Activated naive CD4-positive, alpha-beta T cell treated with anti-CD3 and anti-CD28 coated beads, Interleukin-2, amount 10 ng/mL, durations not matched to agents 7 days and 5 days (primary cell): ENCODE measurements at regions not wholly inside any gene's neighbourhood (a gene's known extent, or its start where the extent isn't known, plus 50 kb on each side); places are given as distances from the start of the nearest gene placed in this dataset.

ENCODE experiments used
- CTCF ChIA-PET: fragments of 350-600 bp; sonication (Branson Sonifier 250); formaldehyde crosslinking; loops from one replicate; lab custom pipeline; 2021; ENCODE audit warnings: antibody characterized with exemption; lab: Charles Lee
- DNase-seq: peaks from one replicate; pipeline ENCODE4 v3.0.0-alpha.2; 2020
- H3K27ac Mint-ChIP-seq: one replicate; pipeline ENCODE4 v1.8.0; 2021; ENCODE audit warnings: mild to moderate bottlenecking, moderate library complexity, mixed read lengths
- H3K27me3 Mint-ChIP-seq: one replicate; pipeline ENCODE4 v1.8.0; 2021; ENCODE audit warnings: mild to moderate bottlenecking, mixed read lengths
- H3K36me3 Mint-ChIP-seq: one replicate; pipeline ENCODE4 v1.8.0; 2021; ENCODE audit warnings: mixed read lengths
- H3K4me1 Mint-ChIP-seq: one replicate; pipeline ENCODE4 v1.8.0; 2021; ENCODE audit warnings: mixed read lengths
- H3K4me3 Mint-ChIP-seq: one replicate; pipeline ENCODE4 v1.8.0; 2021; ENCODE audit warnings: mild to moderate bottlenecking, moderate library complexity, mixed read lengths
- H3K9me3 Mint-ChIP-seq: one replicate; pipeline ENCODE4 v1.8.0; 2021; ENCODE audit warnings: mixed read lengths

DNA sequence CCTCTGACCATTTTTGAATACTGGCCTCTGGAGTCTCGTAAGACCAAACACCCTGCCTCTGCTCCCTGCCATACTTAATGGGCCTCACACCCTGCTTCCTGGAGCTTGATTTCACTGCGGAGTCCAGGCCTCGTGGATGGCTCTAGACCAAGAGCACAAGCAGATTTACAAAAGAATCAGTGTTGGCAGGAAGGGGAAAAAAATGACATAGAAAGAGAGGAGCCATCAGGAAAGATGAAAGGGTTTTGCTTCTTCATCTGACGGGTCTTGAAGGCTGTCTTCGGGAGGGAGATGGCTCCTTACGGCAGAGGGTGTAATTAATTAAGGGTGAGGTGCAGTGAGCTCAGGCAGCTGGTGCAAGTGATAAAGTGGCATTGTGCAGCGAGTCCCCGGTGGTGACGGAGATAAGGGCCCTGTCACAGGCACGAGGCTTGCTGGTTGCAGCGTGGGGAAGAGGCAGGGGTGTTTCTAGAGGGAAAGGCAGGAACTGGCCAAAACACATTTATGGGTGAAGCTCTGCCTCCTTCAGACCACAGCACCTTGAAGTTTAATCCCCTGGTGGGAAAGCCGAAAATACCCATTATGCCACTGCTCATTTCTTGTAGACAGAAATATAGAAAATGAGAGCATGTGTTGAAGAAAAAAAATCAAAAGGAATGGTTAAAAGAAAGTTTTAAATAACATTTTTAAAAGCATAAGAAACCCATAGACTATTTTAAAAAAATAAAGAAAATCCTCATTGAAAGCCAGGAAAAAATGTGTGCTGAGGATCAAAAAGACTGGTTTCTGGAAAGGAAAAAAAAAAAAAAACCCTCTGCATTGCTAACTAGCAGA lies 128.6 kb upstream of the LRFN2 start:
- Mint-ChIP-seq H3K4me1 (peaks cover 17% of the 10 kb centered on the region), H3K27me3 (peaks cover 11% of the 10 kb centered on the region), H3K9me3 (no peaks in the 10 kb centered on the region), H3K4me3 (no peak overlapping the region), H3K36me3 (no peaks in the 10 kb centered on the region), H3K27ac (no peak overlapping the region)
- CTCF ChIA-PET: no interaction called here
- no peak for DNase-seq

DNA sequence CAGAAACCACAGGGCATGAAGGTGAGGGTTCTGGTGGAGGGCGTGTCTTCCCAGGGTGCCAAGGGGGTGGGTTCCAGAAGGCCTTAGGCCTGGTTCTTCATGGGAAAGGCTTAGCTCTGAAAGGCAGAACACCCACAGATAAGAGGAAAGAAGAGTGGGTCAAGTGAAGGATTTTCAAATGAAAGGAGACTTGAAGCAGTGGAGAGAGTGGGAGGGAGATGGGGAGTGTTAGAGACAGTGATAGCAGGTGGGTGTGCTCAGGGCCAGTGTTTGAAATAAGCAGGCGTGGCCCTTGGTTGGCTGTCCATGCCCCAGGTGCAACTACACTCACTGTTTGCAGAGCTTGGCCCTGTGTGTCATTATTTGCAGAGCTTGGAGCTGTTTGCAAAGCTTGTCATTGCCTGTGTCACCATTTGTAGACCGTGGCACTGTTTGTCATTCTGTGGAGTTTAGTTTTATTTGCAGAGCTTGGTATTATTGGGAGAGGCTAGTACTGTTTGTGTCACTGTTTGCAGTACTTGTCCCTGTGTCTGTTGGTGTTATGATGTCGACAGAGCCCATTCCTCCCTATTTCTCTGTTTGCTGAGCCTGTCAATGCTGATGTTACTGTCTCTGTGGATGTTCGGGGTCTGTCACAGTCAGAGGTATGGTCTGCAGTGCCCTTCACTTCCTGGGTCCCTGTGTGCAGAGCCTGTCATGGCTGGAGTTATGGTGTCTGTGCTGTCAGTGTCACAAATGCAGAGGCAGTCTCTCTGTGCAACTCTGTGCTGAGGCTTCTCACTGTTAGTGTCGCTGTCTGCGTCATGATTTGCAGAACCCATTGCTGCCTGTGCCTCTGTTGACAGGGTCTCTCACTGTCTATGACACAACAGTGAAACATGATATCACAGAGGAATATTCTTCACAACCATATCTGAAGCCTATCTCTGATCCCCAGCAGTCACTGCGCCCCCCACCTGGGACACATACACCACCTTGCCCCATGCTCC lies 127.7 kb upstream of the LRFN2 start:
- no peak overlapping the region for H3K4me3 Mint-ChIP-seq
- no peak for DNase-seq

DNA sequence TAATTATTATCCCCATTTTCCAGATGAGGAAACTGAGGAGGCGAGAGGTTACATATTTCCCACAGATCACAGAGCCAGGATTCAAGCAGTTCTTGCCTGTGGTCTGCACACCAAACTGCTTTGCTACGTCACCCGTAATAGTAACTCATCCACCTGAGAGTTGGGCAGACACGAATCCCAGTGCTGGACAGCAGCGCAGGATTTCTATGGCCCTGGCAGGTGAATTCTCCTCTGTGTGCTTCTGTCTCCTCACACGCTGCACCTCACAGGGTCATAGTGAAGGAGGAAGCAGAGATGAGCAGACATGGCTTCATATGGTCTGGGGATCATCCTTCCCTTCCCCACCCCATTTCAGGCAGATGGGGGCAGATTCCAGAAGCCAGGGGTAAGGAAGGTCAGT lies 127.0 kb upstream of the LRFN2 start:
- DNase-seq: no peak
- Mint-ChIP-seq H3K4me1 (peaks cover 1% of the 10 kb centered on the region), H3K4me3 (no peak overlapping the region), H3K36me3 (no peaks in the 10 kb centered on the region), H3K9me3 (no peaks in the 10 kb centered on the region), H3K27ac (no peak overlapping the region), H3K27me3 (peaks cover 14% of the 10 kb centered on the region)
- CTCF ChIA-PET: no interaction called here

More for the DNA sequence above, 127.7 kb upstream of the LRFN2 start:
- peaks cover 14% of the 10 kb centered on the region for H3K27me3 Mint-ChIP-seq
- no peak overlapping the region for H3K27ac Mint-ChIP-seq
- no peaks in the 10 kb centered on the region for H3K36me3 Mint-ChIP-seq
- no peaks in the 10 kb centered on the region for H3K9me3 Mint-ChIP-seq
- peaks cover 9% of the 10 kb centered on the region for H3K4me1 Mint-ChIP-seq
- CTCF ChIA-PET: no interaction called here

DNA sequence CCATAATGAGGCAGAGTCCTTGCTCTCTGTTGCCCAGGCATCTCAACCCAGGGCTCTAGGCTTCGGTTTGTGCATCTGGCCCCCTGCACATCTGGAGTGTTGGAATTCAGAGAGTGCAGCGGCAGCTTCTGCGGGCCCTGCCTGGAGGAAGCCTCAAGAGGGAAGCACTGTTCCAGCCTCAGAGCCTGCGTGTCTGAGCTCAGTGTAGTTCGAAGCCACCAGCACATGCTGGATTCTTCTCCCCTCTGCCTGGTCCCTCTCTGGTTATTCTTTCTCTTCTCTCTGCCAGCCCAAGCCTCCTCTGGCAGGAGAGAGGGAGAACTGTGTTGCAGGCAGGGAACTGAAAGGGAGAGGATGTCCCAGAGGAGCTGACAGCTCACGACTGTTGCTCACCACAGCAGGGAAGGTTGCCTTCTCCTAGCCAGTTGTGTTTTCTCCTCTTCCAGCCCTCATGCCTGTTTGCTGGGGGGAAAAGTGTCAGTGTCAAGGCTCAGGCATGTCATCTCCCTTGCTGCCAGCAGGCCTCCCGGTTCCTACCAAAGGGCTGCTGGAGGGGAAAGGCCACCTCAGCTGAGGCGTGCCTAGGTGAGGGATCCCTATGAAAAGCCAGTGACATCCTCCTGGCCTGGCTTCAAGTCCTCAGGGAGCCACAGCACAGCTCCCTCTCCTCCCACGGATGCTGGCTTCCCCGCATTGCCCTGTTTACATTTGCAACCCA lies 126.0 kb upstream of the LRFN2 start:
- Mint-ChIP-seq H3K4me3 (no peak overlapping the region), H3K27me3 (peaks cover 18% of the 10 kb centered on the region), H3K9me3 (no peaks in the 10 kb centered on the region), H3K4me1 (no peaks in the 10 kb centered on the region), H3K36me3 (no peaks in the 10 kb centered on the region), H3K27ac (no peak overlapping the region)
- DNase-seq: no peak
- CTCF ChIA-PET: interaction anchor here (0.6 kb wide), 1 partner anchor 95 kb away, joined by 3 read pairs; no protein-coding TSS in a partner anchor

DNA sequence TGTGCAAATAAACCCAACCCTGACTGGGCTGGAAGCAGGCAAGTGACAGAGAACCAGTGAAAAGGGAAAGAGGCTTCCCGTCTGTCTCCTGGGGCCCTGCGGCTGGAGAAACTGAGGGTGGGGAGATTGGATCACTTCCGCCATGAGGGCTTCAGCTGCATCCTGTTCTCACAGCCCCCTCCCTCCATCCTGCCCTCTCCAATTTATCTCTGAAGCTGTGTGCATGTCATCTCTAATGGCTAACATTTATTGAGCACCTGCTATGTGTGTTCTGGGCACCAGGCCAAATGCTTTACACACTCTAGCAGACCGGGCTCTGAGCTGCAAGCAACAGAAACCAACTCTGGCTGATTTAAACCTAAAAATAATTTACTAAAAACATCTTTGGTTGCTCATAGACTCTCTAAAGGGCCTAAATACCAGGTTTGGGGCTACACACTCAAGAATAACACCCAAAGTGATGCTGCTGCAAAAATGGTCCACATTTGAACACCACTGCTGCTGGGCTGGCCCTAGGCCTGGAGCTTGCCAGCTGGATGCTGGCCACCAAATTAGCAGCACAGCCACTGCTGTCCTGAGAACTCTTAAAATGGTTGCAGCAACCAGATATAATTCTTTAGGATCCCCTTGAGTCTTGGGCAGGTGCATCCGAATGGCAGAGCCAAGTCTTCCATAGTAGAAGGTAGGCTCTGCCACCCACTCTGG lies 123.6 kb upstream of the LRFN2 start:
- no peak overlapping the region for H3K4me3 Mint-ChIP-seq
- peaks cover 21% of the 10 kb centered on the region for H3K27me3 Mint-ChIP-seq
- CTCF ChIA-PET: no interaction called here

DNA sequence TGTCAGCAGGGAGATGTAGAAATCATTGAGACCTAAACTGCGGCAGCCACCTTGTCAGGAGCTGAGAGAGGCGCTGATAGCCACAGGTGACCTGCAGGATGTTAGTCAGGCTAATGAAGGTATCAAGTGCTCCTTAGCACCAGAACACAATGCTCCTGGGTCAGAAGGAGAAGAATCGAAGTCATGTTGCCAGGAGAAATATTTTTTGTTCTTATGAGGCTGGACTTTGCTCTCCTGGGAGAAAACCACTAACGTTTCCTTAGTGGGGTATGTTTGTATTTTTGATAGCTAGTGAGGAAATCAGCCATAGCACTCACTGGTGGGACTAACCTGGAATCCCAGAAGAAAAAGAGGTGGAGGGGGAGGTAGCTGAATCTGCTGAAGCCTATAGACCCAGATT lies 120.9 kb upstream of the LRFN2 start:
- H3K4me1 Mint-ChIP-seq: no peaks in the 10 kb centered on the region
- CTCF ChIA-PET: no interaction called here
- H3K27ac Mint-ChIP-seq: no peak overlapping the region
- H3K27me3 Mint-ChIP-seq: peaks cover 15% of the 10 kb centered on the region
- H3K9me3 Mint-ChIP-seq: no peaks in the 10 kb centered on the region
- no peaks in the 10 kb centered on the region for H3K36me3 Mint-ChIP-seq
- no peak overlapping the region for H3K4me3 Mint-ChIP-seq
- no peak for DNase-seq

More for the DNA sequence above, 123.6 kb upstream of the LRFN2 start:
- H3K36me3 Mint-ChIP-seq: no peaks in the 10 kb centered on the region
- no peak for DNase-seq
- no peaks in the 10 kb centered on the region for H3K9me3 Mint-ChIP-seq
- no peak overlapping the region for H3K27ac Mint-ChIP-seq
- no peaks in the 10 kb centered on the region for H3K4me1 Mint-ChIP-seq

DNA sequence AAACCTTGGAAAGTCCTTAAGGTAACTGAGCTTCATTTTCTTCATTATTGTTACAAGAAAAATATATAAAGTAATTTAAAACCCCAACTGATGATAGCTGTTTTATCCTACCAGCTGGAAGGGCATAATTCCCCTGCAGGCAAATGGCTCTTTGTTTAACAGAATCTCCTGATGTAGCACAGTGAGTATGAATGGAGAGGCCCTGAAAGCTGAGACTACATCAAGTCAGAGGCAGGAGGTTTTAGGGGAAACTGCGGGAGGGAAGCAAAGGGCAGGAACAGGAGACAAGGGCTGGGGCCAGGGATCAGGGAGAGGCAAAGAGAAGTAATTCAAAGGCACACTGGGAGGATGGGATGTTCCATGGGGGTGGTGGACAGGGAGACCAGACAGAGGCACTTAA lies 119.0 kb upstream of the LRFN2 start:
- Mint-ChIP-seq H3K4me1 (no peaks in the 10 kb centered on the region), H3K36me3 (no peaks in the 10 kb centered on the region), H3K27ac (no peak overlapping the region), H3K9me3 (no peaks in the 10 kb centered on the region), H3K27me3 (peaks cover 20% of the 10 kb centered on the region), H3K4me3 (no peak overlapping the region)
- DNase-seq: no peak
- CTCF ChIA-PET: no interaction called here

DNA sequence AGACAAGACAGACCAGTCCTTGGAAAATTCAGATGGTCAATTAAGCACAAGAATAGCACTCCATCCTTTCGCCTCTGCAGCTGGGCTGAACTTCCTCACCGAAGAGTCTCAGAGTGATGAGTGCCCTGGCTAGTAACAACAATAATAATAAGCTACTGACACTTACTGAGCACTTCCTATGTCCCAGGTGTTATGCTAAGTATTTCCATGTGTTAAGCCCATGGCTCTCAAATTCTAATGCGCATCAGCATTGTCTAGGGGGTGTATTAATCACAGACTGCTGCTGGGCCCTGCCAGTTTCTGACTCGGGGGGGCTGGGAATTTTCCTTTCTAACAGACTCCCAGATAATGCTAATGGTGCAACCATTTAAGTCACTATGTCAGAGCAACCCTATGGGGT lies 118.2 kb upstream of the LRFN2 start:
- Mint-ChIP-seq H3K9me3 (no peaks in the 10 kb centered on the region), H3K36me3 (no peaks in the 10 kb centered on the region), H3K4me3 (no peak overlapping the region), H3K4me1 (no peaks in the 10 kb centered on the region), H3K27ac (no peak overlapping the region), H3K27me3 (peaks cover 23% of the 10 kb centered on the region)
- CTCF ChIA-PET: no interaction called here
- DNase-seq: no peak

DNA sequence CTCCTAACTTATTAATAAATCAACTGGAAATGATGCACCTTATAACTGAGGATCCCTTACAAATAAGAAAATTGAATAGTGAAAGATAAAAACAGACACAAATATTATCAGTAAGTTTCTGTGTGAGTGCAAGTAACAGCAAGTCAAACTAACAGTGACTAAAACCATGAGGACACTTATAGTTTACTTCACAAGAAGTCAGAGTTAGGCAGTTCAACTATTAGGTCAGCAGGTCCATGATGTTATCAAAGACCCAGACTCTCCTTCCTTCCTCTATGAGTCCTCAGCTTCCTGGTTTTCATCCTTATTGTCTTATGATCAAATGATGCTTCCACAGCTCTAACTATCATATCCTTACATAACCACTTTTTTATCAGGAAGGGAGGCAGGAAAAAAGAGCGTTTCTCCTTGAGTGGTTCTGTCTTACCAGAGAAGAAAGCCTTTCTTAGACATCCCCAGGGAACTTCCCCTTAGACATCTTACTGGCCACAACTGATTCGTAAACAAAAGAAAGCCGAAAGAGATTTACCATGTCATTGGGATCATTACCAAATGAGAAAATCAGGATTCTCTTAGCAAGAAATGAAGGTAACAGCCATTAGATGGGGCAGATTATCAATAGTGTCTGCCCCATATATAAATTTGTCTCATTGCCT lies 114.3 kb upstream of the LRFN2 start:
- no peaks in the 10 kb centered on the region for H3K9me3 Mint-ChIP-seq
- DNase-seq: no peak

DNA sequence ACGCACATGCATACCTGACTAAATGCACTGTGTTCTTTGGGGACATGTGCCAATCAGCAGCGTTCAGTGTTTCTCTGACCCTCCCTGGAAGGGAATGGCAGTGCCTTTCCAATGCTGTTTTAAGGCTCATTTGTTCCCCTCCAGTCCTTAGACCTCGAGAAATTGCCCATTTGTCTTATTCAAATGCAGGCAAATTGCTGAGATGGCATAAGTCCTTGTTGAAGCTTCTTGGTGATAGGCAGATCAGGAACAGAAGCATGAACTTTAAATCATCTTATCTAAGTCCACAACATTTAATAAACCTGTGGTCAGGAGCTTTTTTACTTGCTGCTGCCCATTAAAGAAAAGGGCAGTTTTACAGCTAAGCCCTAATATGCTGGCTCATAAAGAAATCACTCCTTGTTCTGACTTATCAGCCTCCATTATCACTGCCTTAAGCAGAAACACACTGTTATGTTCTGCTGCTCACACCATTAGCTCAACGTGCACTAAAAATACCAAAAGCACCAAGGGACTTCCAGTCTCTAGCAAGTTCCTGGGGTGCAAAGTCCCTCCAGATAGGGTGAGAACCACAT lies 112.9 kb upstream of the LRFN2 start:
- CTCF ChIA-PET: no interaction called here
- Mint-ChIP-seq H3K27me3 (peaks cover 25% of the 10 kb centered on the region), H3K4me1 (no peaks in the 10 kb centered on the region), H3K27ac (no peak overlapping the region), H3K9me3 (no peaks in the 10 kb centered on the region), H3K4me3 (no peak overlapping the region), H3K36me3 (no peaks in the 10 kb centered on the region)
- DNase-seq: no peak

More for the DNA sequence above, 114.3 kb upstream of the LRFN2 start:
- Mint-ChIP-seq H3K4me1 (no peaks in the 10 kb centered on the region), H3K27me3 (peaks cover 22% of the 10 kb centered on the region), H3K4me3 (no peak overlapping the region), H3K27ac (no peak overlapping the region), H3K36me3 (no peaks in the 10 kb centered on the region)
- CTCF ChIA-PET: no interaction called here

DNA sequence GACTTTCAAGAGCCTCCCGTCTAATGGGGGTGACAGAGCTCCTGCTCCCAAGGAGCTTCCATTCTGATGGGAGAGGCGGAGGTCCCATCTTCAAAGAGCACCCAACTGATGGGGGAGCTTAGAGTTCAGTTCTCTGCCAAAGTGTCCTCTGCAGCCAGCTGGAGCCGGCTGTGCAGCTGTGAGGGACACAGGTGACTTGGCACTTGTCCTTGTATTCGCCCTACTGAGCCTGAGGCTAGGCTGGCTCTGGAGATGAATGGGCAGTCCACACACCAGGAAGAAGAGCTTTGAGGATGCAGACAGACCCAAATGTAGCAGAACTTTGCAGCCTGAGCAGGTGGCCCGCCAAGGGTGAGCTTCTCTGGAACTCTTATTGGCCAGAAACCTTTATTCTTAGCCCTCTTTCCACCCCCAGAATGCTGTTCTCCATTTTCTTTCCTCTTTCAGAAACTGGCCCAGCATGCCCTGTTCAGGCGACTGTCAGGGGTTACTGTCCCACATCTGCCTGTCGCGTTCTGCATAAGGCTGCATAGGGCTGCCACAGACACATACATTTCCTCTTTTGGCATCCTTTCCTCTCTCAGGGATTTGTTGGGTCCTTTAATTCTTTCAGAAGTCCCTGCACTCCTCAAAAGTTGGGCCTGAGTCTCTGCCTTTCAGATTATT lies 108.7 kb upstream of the LRFN2 start:
- no peak for DNase-seq
- Mint-ChIP-seq H3K4me1 (no peaks in the 10 kb centered on the region), H3K36me3 (no peaks in the 10 kb centered on the region), H3K27me3 (peaks cover 19% of the 10 kb centered on the region), H3K27ac (no peak overlapping the region), H3K4me3 (no peak overlapping the region), H3K9me3 (no peaks in the 10 kb centered on the region)
- CTCF ChIA-PET: no interaction called here

DNA sequence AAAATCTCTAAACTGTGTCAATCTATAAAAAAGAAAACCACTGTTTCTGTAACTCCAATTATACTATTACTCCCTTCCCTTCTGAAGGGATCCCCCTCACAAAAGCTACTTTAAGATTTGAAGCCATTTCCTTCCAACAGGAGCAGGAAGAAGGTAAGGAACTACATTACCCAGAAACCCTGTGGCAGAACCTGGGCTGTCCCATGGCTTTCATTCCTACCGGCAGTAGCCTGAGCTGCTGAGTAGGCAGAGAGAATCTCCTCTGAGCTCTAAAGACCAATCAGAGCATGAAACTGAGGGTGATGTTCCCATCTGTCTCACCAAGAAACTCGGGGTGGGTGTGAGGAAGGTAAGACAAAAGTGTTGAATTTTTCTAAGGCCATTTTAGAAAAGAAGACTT lies 108.0 kb upstream of the LRFN2 start:
- no peak overlapping the region for H3K4me3 Mint-ChIP-seq

More for the DNA sequence above, 108.0 kb upstream of the LRFN2 start:
- no peaks in the 10 kb centered on the region for H3K36me3 Mint-ChIP-seq
- no peaks in the 10 kb centered on the region for H3K4me1 Mint-ChIP-seq
- CTCF ChIA-PET: no interaction called here
- H3K27ac Mint-ChIP-seq: no peak overlapping the region
- H3K27me3 Mint-ChIP-seq: peaks cover 16% of the 10 kb centered on the region
- no peak for DNase-seq
- H3K9me3 Mint-ChIP-seq: no peaks in the 10 kb centered on the region
